M059J (cell line): ENCODE measurements at regions not wholly inside any gene's neighbourhood (a gene's known extent, or its start where the extent isn't known, plus 50 kb on each side); places are given as distances from the start of the nearest gene placed in this dataset.
A peak's percentile ranks its signal among the peaks of the same experiment; 100 is the strongest.

Source experiments
- DNase-seq: peaks from one replicate; pipeline ENCODE4 v3.0.0-alpha.2; 2012; ENCODE audit warnings: low read depth

DNA sequence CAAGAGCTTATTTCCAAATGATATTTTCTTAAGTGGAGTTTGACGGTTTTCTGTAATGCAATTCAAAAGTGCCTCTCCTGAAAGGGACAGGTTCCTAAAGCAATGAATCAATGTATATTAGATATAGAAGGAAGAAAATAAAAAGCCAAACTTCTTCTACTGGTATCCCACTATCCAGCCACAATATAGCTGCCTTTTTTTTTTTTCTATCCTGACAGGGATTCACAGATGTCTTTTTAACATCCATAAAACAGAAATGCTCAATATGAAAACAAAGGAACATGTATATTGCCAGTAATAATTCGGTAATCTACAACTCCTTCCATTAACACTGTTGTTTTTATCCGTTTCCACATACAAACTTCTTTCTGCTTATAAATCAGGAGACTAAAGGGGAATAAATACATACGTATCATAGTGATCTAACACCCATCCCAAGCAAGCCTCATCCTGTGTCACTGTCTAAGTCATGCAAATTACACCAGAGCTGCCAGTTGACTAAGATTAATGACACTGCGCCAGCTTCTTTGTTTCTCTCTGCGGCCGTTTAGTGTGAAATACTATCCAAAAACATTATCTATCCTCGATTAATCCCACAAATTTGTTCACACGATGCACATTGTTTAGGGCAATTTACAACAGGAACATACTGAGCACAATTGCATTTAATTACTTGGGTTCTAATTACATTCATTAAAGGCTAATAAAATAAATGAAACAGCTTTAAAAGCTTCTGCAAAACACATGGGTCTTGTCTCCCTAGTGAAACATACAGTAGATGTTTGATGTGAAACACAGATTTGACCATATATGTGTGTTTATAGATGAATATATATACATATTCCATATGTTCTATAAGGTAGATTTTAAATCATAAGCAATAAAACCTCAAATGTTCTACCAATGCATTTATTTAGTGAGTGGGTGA is 51.9 kb upstream of the CDIN1 start:
- peak; percentile 18 for DNase-seq

DNA sequence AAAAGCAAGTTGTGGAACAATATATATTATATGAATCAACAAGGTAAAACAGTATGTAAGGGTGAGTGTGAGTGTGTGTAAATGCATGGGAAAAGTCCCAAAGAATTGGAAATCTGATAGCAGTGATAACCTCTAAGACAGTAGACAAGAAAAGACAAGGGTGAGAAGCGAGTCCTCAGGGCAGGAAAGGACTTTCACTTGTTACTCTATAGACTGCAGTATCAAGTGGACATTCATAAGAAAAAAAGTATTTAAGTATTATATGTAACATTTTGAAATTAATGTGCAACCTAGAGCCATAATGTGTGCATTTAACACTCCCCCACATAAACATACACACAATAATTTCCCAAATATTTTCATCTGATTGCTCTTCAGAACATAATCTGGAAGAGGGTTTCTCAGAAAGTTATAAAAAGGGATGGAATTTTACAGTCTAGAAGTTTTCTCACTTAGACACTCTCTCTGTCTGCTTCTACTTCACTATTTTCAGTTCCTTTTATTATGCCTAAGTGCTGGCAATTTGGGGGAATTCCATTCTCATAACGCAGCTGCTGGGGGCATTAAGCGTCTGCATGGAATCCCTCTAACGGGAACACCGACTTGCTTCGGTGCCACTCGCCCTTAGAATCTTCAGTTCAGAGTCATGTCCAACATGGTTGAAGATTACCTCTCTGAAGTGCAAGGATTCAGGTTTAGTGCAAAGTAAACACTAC is 50.0 kb upstream of the CDIN1 start:
- DNase-seq, result peak; percentile 5
